Skeletal muscle cell (primary cell): ENCODE measurements at regions not wholly inside any gene's neighbourhood (a gene's known extent, or its start where the extent isn't known, plus 50 kb on each side); places are given as distances from the start of the nearest gene placed in this dataset.

Experiments
- DNase-seq: peaks from one replicate; pipeline ENCODE4 v3.0.0-alpha.2; 2010; ENCODE audit warnings: low read depth
- H3K4me3 ChIP-seq: 2 replicates; pipeline ENCODE4 v1.5.1; 2011; ENCODE audit warnings: low read depth, mild to moderate bottlenecking, control low read depth, low read length, moderate library complexity

GRCh38 chr3:168395551-168395950 is 299.8 kb upstream of the GOLIM4 start:
- no peak overlapping the region for H3K4me3 ChIP-seq
- DNase-seq, result no peak

- H3K4me3 ChIP-seq, result no peak overlapping the region
- DNase-seq, result no peak
These were observed 298.7 kb upstream of the GOLIM4 start for GRCh38 chr3:168394439-168394838.

DNA sequence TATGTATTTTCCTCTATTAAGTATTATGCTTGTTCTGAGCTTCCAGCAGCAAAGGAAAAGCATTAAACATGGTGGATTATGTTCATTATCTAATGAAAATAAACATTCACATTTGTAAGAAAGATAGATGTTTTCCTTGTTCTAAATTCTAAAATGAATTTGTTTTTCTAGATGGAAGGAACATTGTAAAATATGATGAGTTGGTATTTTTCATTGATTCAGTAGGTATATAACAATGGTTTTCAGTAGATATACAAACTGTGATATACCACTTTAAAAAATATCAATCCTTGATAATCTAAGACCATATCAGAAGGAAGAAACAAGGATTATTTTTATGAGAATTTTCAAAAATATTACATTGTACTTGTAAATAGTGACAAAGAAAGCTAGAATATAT is 290.6 kb upstream of the GOLIM4 start:
- no peak for DNase-seq
- H3K4me3 ChIP-seq, result no peak overlapping the region

DNA sequence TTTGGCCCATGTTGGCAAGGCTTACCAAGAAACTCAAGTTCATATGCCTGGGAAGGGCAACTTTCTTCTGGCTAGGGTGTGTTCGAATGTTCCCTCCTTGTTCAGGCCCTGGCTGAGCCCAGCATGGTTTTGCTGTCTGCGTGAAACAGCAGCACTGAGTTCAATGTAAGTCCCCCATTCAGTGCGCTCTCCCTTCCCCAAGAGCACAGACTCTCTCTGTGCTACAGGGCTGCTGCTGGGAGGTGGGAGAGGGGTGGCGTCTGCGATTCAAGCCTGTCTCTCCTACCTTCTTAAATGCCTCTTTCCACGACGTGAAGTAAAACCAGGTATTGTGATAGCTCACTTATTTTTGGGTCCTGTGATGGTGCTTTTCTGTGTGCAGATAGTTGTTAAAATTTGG is 289.3 kb upstream of the GOLIM4 start:
- H3K4me3 ChIP-seq, result no peak overlapping the region
- no peak for DNase-seq

DNA sequence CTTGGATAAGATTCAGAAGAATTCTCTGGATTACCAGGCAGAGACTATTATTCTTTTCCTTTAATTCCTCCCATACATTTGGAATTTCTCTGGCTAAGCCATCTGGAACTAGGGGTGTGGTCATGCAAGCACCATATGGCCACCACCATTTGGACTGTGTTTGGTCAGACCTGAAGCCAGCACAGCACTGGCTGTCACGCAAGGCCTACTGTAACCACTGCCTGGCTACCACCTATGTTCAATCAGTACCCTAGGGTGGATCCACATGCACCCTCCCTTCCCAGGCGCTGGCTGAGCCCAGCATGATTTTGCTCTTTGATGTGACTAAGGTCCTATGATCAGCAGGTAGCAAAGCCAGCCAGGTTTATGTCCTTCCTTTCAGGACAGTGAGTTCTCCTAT is 287.8 kb upstream of the GOLIM4 start:
- DNase-seq, result no peak

DNA sequence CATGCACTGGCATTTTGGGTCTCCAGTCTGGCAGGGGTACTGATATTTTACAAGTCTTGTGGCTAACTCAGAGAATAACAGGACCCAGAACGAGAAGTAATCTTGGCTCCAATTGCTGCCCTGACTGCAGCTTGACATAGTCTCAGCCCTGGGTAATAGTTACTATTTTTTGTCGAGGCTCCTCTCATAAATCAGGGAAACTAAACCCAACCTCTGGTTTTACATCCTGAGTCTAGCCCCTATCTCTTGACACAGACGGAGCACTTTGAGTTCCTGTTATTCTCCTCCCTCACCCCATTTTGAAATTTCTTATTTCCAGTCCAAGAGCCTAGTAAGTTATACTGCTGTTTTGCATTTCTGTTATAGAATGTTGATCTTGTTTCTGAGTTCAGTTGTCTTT is 276.1 kb upstream of the GOLIM4 start:
- H3K4me3 ChIP-seq, result no peak overlapping the region

More for the DNA sequence above, 287.8 kb upstream of the GOLIM4 start:
- no peak overlapping the region for H3K4me3 ChIP-seq

GRCh38 chr3:168364967-168365366 is 269.2 kb upstream of the GOLIM4 start:
- no peak for DNase-seq
- H3K4me3 ChIP-seq, result no peak overlapping the region

More for the DNA sequence above, 276.1 kb upstream of the GOLIM4 start:
- DNase-seq, result no peak

GRCh38 chr3:168362661-168363247 is 267.0 kb upstream of the GOLIM4 start:
- H3K4me3 ChIP-seq, result no peak overlapping the region
- no peak for DNase-seq

DNA sequence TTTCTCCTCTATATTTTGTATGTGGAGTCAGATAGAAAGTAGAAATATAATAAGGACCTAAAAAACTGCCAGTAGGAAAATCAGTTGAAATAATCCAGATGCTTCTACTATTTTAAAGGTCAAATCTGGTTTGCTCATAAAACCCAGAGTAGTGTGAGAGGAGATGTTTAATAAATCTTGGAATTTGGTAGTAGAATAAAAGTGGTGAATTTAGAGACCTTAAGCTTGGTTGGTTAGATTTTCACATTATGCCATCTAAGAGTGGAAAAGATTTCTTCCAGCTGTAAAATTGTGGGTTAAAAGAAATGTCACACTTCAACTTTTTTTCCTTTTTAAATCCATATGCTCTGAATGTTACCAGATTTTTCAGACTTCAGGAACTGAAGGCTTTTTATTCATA is 266.4 kb upstream of the GOLIM4 start:
- no peak overlapping the region for H3K4me3 ChIP-seq
- no peak for DNase-seq

DNA sequence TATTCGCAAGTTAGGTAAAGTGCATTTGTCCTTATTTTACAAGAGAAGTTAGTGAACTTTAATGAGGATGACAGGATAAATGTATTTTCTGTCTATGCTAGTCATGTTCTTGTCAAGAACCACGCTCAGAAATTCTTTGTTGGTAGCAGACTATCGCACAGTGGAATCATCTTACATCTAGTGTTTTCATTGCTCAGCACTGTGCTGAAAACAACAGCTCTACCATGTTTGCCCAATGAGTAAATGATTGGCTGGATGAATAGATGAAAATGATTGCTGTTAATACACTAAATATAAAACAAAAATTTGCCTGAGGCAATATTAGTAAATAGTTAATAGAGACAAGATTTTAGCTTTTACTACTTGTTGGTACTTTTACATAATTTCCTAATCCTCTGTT is 265.3 kb upstream of the GOLIM4 start:
- no peak overlapping the region for H3K4me3 ChIP-seq
- no peak for DNase-seq

GRCh38 chr3:168342946-168343850 is 247.5 kb upstream of the GOLIM4 start:
- H3K4me3 ChIP-seq, result no peak overlapping the region
- DNase-seq, result no peak

GRCh38 chr3:168341956-168342936 is 246.5 kb upstream of the GOLIM4 start:
- H3K4me3 ChIP-seq, result no peak overlapping the region
- no peak for DNase-seq

DNA sequence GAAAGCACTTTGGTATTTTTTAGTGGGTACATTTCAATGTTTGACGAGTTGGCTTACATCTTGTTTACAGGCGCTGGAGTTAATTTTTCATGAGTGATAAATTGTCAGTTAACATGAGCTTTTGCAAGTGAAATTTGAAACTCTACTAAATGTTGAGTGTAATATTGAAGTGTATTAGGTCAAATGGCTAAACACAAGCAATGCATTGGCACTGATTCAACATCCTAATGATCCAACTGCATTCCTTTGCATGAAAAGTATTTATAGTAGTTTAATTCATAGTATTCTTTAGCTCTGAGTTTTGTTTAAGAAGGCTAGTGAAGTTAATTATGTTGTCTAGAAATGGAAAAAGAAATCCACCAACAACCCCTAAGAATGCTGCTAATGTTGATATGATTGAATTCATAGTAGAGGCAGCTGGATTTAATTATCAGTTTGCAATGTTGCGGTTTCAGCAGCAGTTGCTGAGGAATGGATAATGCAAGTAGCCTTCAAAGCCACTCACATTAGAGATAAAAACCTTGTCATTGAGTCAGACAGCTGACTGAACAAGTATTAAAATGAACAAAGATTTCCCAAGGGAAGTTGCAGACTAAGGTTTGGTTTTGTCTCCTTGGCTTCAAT is 245.6 kb upstream of the GOLIM4 start:
- no peak overlapping the region for H3K4me3 ChIP-seq
- peak; percentile 39 for DNase-seq

DNA sequence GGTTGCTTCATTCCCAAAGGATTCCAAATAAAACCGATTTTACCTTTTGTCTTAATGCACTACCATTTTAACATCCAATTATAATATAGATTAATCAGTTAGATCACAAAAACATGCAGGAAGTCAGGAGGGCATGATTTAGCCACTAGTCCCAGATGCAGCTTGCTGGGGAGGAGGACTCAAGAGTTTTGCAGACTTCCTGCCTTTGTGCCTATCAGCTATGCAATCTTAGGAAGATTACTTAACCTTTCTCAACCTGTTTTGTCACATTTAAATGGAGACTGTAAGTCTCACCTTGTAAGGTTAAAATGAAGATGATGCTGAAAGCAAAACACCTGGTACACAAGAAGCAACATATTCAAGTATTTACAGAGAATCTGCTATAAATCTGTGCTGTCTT is 242.4 kb upstream of the GOLIM4 start:
- no peak overlapping the region for H3K4me3 ChIP-seq
- DNase-seq, result no peak

GRCh38 chr3:168336276-168336675 is 240.6 kb upstream of the GOLIM4 start:
- no peak overlapping the region for H3K4me3 ChIP-seq
- no peak for DNase-seq

DNA sequence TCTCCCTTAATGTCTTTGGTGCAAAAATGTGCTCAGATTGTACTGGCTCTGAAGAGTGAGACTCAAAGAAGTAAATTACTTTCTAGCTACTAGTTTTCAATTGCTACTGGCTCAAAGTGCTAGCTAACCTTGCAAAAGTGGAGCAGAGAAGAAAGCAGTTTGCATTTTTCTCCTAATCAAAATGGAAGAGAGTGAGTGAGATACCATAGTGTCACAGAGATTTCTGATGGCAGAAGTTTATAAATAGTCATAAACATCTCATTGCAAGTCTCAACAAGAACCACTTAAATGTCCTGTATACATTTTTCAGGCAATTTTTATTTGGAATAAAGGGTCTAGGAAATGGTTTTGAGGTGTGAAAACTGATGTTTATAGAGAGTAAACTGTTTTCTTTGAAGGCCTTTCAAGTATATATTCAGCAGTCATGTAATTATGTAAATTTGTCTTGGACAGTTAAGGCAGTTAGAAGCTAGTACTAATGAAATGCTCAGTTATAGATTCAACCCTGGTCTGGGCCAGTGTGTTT is 237.7 kb upstream of the GOLIM4 start:
- H3K4me3 ChIP-seq, result no peak overlapping the region
- no peak for DNase-seq

GRCh38 chr3:168331756-168332155 is 236.0 kb upstream of the GOLIM4 start:
- DNase-seq, result no peak
- H3K4me3 ChIP-seq, result no peak overlapping the region

DNA sequence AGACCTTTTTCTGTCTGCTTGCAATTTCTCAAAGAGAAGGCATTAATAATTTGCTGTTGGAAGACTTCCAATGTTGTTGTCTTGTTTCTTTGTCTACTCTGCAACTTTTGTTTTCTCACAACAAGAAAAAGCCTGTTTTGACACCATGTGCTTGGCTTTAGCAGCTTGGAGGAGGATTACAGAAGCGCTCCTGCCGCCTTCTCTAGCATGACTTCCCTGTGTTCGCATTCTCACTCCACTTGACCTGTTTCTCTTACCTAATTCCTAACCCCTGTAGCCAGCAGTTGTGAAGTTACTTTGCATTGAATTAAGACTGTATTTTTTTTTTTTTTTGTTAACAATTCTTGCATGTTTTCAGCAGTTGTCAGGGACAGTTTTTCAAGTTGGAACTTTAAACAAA is 235.3 kb upstream of the GOLIM4 start:
- DNase-seq, result no peak

DNA sequence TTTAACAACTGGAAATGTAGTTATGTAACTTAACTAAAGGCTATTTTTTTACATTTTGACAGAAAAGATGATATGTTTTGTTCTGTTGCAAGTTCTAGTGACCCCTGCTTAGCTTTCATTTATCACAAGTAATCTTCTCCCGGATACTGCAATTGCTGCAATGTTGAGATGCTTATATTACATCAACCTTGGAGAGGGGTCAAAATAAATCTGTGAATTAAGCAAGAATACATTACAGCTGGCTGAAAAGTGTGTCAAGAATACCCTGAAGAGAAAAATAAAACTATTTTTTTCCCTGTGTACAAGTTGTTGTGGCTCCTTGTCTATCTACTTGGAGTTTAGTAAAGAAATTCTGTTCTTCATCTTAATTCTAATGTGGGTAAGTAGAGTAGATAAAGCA is 232.1 kb upstream of the GOLIM4 start:
- no peak overlapping the region for H3K4me3 ChIP-seq
- no peak for DNase-seq

More for the DNA sequence above, 235.3 kb upstream of the GOLIM4 start:
- no peak overlapping the region for H3K4me3 ChIP-seq
